Nephron progenitor cell (in vitro differentiated cells): ENCODE measurements at regions not wholly inside any gene's neighbourhood (a gene's known extent, or its start where the extent isn't known, plus 50 kb on each side); places are given as distances from the start of the nearest gene placed in this dataset.

Experiments used
- DNase-seq: peaks from one replicate; pipeline ENCODE4 v3.0.0; 2021
- H3K27ac Mint-ChIP-seq: 2 replicates; pipeline ENCODE4 v1.8.0; 2021; ENCODE audit warnings: mild to moderate bottlenecking, moderate library complexity, mixed read lengths
- H3K27me3 Mint-ChIP-seq: 2 replicates; pipeline ENCODE4 v1.8.0; 2021; ENCODE audit warnings: mild to moderate bottlenecking, low read depth, mixed read lengths; ENCODE audit not compliant: poor library complexity
- H3K36me3 Mint-ChIP-seq: 2 replicates; pipeline ENCODE4 v1.8.0; 2021; ENCODE audit warnings: low read depth, mixed read lengths
- H3K4me1 Mint-ChIP-seq: 2 replicates; pipeline ENCODE4 v1.8.0; 2021; ENCODE audit warnings: mixed read lengths
- H3K4me3 Mint-ChIP-seq: 2 replicates; pipeline ENCODE4 v1.8.0; 2021; ENCODE audit warnings: mild to moderate bottlenecking, moderate library complexity, mixed read lengths
- H3K9me3 Mint-ChIP-seq: 2 replicates; pipeline ENCODE4 v1.8.0; 2021; ENCODE audit warnings: mild to moderate bottlenecking, moderate library complexity, mixed read lengths
- CTCF ChIP-seq: fragments of 200-600 bp; sonication (generic); IDR thresholded peaks from 2 replicates; pipeline ENCODE4 v1.5.0; 2021; ENCODE audit warnings: antibody characterized with exemption

GRCh38 chr13:34214686-34215085 is 396.7 kb downstream of the RFC3 start:
- Mint-ChIP-seq H3K36me3 (no peaks in the 10 kb centered on the region), H3K9me3 (no peaks in the 10 kb centered on the region), H3K27ac (no peak overlapping the region), H3K4me3 (no peak overlapping the region), H3K27me3 (peaks cover 4% of the 10 kb centered on the region), H3K4me1 (peaks cover 13% of the 10 kb centered on the region)
- TF ChIP-seq CTCF, result no peak
- no peak for DNase-seq

- no peaks in the 10 kb centered on the region for H3K9me3 Mint-ChIP-seq
- no peak for TF ChIP-seq CTCF
- no peaks in the 10 kb centered on the region for H3K36me3 Mint-ChIP-seq
- no peak for DNase-seq
- no peak overlapping the region for H3K4me3 Mint-ChIP-seq
- peaks cover 13% of the 10 kb centered on the region for H3K4me1 Mint-ChIP-seq
- H3K27ac Mint-ChIP-seq, result no peak overlapping the region
- H3K27me3 Mint-ChIP-seq, result peaks cover 4% of the 10 kb centered on the region
Measured at GRCh38 chr13:34216256-34216655, 398.3 kb downstream of the RFC3 start.

GRCh38 chr13:34217343-34218025 is 399.5 kb downstream of the RFC3 start:
- Mint-ChIP-seq H3K4me3 (no peak overlapping the region), H3K27ac (peak overlapping the region; percentile 67), H3K4me1 (peaks cover 13% of the 10 kb centered on the region), H3K27me3 (peaks cover 4% of the 10 kb centered on the region), H3K36me3 (no peaks in the 10 kb centered on the region), H3K9me3 (no peaks in the 10 kb centered on the region)
- TF ChIP-seq CTCF, result no peak
- DNase-seq, result no peak

GRCh38 chr13:34223984-34224383 is 406.0 kb downstream of the RFC3 start:
- Mint-ChIP-seq H3K4me1 (no peaks in the 10 kb centered on the region), H3K4me3 (no peak overlapping the region), H3K9me3 (no peaks in the 10 kb centered on the region), H3K27me3 (peaks cover 3% of the 10 kb centered on the region), H3K27ac (no peak overlapping the region), H3K36me3 (no peaks in the 10 kb centered on the region)
- DNase-seq, result no peak
- no peak for TF ChIP-seq CTCF

- DNase-seq, result no peak
- Mint-ChIP-seq H3K9me3 (no peaks in the 10 kb centered on the region), H3K27ac (no peak overlapping the region), H3K36me3 (no peaks in the 10 kb centered on the region), H3K4me3 (no peak overlapping the region), H3K4me1 (no peaks in the 10 kb centered on the region), H3K27me3 (peaks cover 3% of the 10 kb centered on the region)
- no peak for TF ChIP-seq CTCF
Measured at GRCh38 chr13:34224877-34225276, 406.9 kb downstream of the RFC3 start.

GRCh38 chr13:34230271-34230670 is 412.3 kb downstream of the RFC3 start:
- Mint-ChIP-seq H3K27ac (no peak overlapping the region), H3K4me3 (no peak overlapping the region), H3K9me3 (peaks cover 11% of the 10 kb centered on the region), H3K27me3 (peaks cover 4% of the 10 kb centered on the region), H3K4me1 (no peaks in the 10 kb centered on the region), H3K36me3 (no peaks in the 10 kb centered on the region)
- no peak for DNase-seq
- TF ChIP-seq CTCF, result no peak
